SJSA1 (cell line): ENCODE measurements at regions not wholly inside any gene's neighbourhood (a gene's known extent, or its start where the extent isn't known, plus 50 kb on each side); places are given as distances from the start of the nearest gene placed in this dataset.
A peak's percentile ranks its signal among the peaks of the same experiment; 100 is the strongest.

Experiments used
- DNase-seq, 2 experiments: peaks; one replicate each; pipeline ENCODE4 v3.0.0-alpha.2; 2015 to 2020; ENCODE audit warnings: low spot score in 2 of 2, low read depth in 1 of 2
- H3K27ac ChIP-seq: fragments of 250-450 bp; sonication (Bioruptor Pico); 2 replicates; pipeline ENCODE4 v1.5.1; 2020; ENCODE audit warnings: mild to moderate bottlenecking, moderate library complexity
- H3K27me3 ChIP-seq: fragments of 250-450 bp; sonication (Bioruptor Pico); replicated peaks from 2 replicates; pipeline ENCODE4 v1.5.1; 2020; ENCODE audit warnings: mild to moderate bottlenecking, moderate library complexity
- H3K36me3 ChIP-seq: fragments of 250-450 bp; sonication (Bioruptor Pico); 2 replicates; pipeline ENCODE4 v1.5.1; 2020; ENCODE audit warnings: mild to moderate bottlenecking
- H3K4me1 ChIP-seq: fragments of 250-450 bp; sonication (Bioruptor Pico); replicated peaks from 2 replicates; pipeline ENCODE4 v1.6.1; 2021; ENCODE audit warnings: mild to moderate bottlenecking
- H3K4me3 ChIP-seq: fragments of 250-450 bp; sonication (Bioruptor Pico); 2 replicates; pipeline ENCODE4 v1.5.1; 2020; ENCODE audit warnings: mild to moderate bottlenecking
- H3K9me3 ChIP-seq: fragments of 250-450 bp; sonication (Bioruptor Pico); replicated peaks from 2 replicates; pipeline ENCODE4 v1.5.1; 2020; ENCODE audit warnings: mild to moderate bottlenecking

- Histone ChIP-seq H3K27me3 (no peaks in the 10 kb centered on the region; the same call in 1 of the 2 replicates), H3K36me3 (no peaks in the 10 kb centered on the region), H3K4me1 (no peaks in the 10 kb centered on the region), H3K4me3 (no peak overlapping the region), H3K9me3 (no peaks in the 10 kb centered on the region), H3K27ac (no peak overlapping the region)
- DNase-seq = no peak
These were observed 86.8 kb upstream of the GJB5 start for GRCh38 chr1:34668063-34668462.

- Histone ChIP-seq H3K27me3 (no peaks in the 10 kb centered on the region; the same call in 1 of the 2 replicates), H3K4me1 (no peaks in the 10 kb centered on the region), H3K27ac (no peak overlapping the region), H3K4me3 (no peak overlapping the region), H3K36me3 (no peaks in the 10 kb centered on the region), H3K9me3 (no peaks in the 10 kb centered on the region)
- no peak for DNase-seq
These were observed 83.9 kb upstream of the GJB5 start for GRCh38 chr1:34670982-34671381.

- Histone ChIP-seq H3K4me1 (no peaks in the 10 kb centered on the region), H3K27ac (no peak overlapping the region), H3K36me3 (no peaks in the 10 kb centered on the region), H3K27me3 (no peaks in the 10 kb centered on the region; the same call in 1 of the 2 replicates), H3K4me3 (no peak overlapping the region), H3K9me3 (no peaks in the 10 kb centered on the region)
- DNase-seq = no peak
These were observed 83.0 kb upstream of the GJB5 start for GRCh38 chr1:34671887-34672286.

GRCh38 chr1:34681480-34682451 is 73.1 kb upstream of the GJB5 start:
- H3K36me3 ChIP-seq = no peaks in the 10 kb centered on the region
- 0 out of 2 replicates have a peak, but pooled peaks cover 5% of the 10 kb centered on the region for H3K27me3 ChIP-seq
- peak in 1 of 2 experiments; percentile 9 for DNase-seq
- H3K4me3 ChIP-seq = no peak overlapping the region
- no peaks in the 10 kb centered on the region for H3K9me3 ChIP-seq
- no peak overlapping the region for H3K27ac ChIP-seq
- H3K4me1 ChIP-seq = no peaks in the 10 kb centered on the region

GRCh38 chr1:34682452-34683223 is 72.2 kb upstream of the GJB5 start:
- no peak for DNase-seq

GRCh38 chr1:34683616-34684015 is 71.2 kb upstream of the GJB5 start:
- Histone ChIP-seq H3K4me1 (no peaks in the 10 kb centered on the region), H3K27me3 (0 out of 2 replicates have a peak, but pooled peaks cover 2% of the 10 kb centered on the region), H3K9me3 (no peaks in the 10 kb centered on the region), H3K36me3 (no peaks in the 10 kb centered on the region), H3K27ac (no peak overlapping the region), H3K4me3 (no peak overlapping the region)
- DNase-seq = no peak

More at GRCh38 chr1:34682452-34683223, 72.2 kb upstream of the GJB5 start:
- no peak overlapping the region for H3K27ac ChIP-seq
- no peaks in the 10 kb centered on the region for H3K4me1 ChIP-seq
- 0 out of 2 replicates have a peak, but pooled peaks cover 2% of the 10 kb centered on the region for H3K27me3 ChIP-seq
- no peak overlapping the region for H3K4me3 ChIP-seq
- no peaks in the 10 kb centered on the region for H3K9me3 ChIP-seq
- H3K36me3 ChIP-seq = no peaks in the 10 kb centered on the region

- H3K4me3 ChIP-seq = no peak overlapping the region
- H3K4me1 ChIP-seq = no peaks in the 10 kb centered on the region
- H3K36me3 ChIP-seq = no peaks in the 10 kb centered on the region
- H3K9me3 ChIP-seq = no peaks in the 10 kb centered on the region
- H3K27me3 ChIP-seq = 0 out of 2 replicates have a peak, but pooled peaks cover 2% of the 10 kb centered on the region
- H3K27ac ChIP-seq = no peak overlapping the region
- DNase-seq = peak in 1 of 2 experiments; percentile 10
These were observed 70.6 kb upstream of the GJB5 start for GRCh38 chr1:34684266-34684665.

GRCh38 chr1:34685225-34685624 is 69.6 kb upstream of the GJB5 start:
- Histone ChIP-seq H3K4me1 (no peaks in the 10 kb centered on the region), H3K4me3 (no peak overlapping the region), H3K9me3 (no peaks in the 10 kb centered on the region), H3K27ac (no peak overlapping the region), H3K27me3 (0 out of 2 replicates have a peak, but pooled peaks cover 2% of the 10 kb centered on the region), H3K36me3 (no peaks in the 10 kb centered on the region)
- DNase-seq = peak in 1 of 2 experiments; percentile 24

- Histone ChIP-seq H3K4me3 (no peak overlapping the region), H3K9me3 (0 out of 2 replicates have a peak, but pooled peaks cover under 1% of the 10 kb centered on the region), H3K27ac (no peak overlapping the region), H3K36me3 (no peaks in the 10 kb centered on the region), H3K27me3 (0 out of 2 replicates have a peak, but pooled peaks cover 2% of the 10 kb centered on the region), H3K4me1 (no peaks in the 10 kb centered on the region)
- DNase-seq = peak in 1 of 2 experiments; percentile 28
These were observed 68.3 kb upstream of the GJB5 start for GRCh38 chr1:34686531-34686930.

GRCh38 chr1:34688006-34688741 is 66.7 kb upstream of the GJB5 start:
- peak in 1 of 2 experiments; percentile 20 for DNase-seq
- no peak overlapping the region for H3K27ac ChIP-seq
- H3K4me1 ChIP-seq = no peaks in the 10 kb centered on the region
- H3K27me3 ChIP-seq = 0 out of 2 replicates have a peak, but pooled peaks cover 2% of the 10 kb centered on the region
- 0 out of 2 replicates have a peak, but pooled peaks cover 2% of the 10 kb centered on the region for H3K9me3 ChIP-seq
- no peak overlapping the region for H3K4me3 ChIP-seq
- no peaks in the 10 kb centered on the region for H3K36me3 ChIP-seq

- no peaks in the 10 kb centered on the region for H3K27me3 ChIP-seq
- no peaks in the 10 kb centered on the region for H3K36me3 ChIP-seq
- no peak overlapping the region for H3K27ac ChIP-seq
- H3K4me3 ChIP-seq = no peak overlapping the region
- 0 out of 2 replicates have a peak, but pooled peaks cover 2% of the 10 kb centered on the region for H3K9me3 ChIP-seq
- H3K4me1 ChIP-seq = no peaks in the 10 kb centered on the region
- DNase-seq = no peak
These were observed 64.6 kb upstream of the GJB5 start for GRCh38 chr1:34690269-34690668.

- DNase-seq = no peak
- Histone ChIP-seq H3K27me3 (no peaks in the 10 kb centered on the region), H3K4me3 (no peak overlapping the region), H3K36me3 (no peaks in the 10 kb centered on the region), H3K9me3 (0 out of 2 replicates have a peak, but pooled peaks cover 2% of the 10 kb centered on the region), H3K27ac (no peak overlapping the region), H3K4me1 (no peaks in the 10 kb centered on the region)
These were observed 61.8 kb upstream of the GJB5 start for GRCh38 chr1:34693081-34693480.

GRCh38 chr1:34694383-34694782 is 60.5 kb upstream of the GJB5 start:
- Histone ChIP-seq H3K9me3 (0 out of 2 replicates have a peak, but pooled peaks cover 2% of the 10 kb centered on the region), H3K36me3 (no peaks in the 10 kb centered on the region), H3K27ac (no peak overlapping the region), H3K4me1 (no peaks in the 10 kb centered on the region), H3K27me3 (0 out of 2 replicates have a peak, but pooled peaks cover 4% of the 10 kb centered on the region), H3K4me3 (no peak overlapping the region)
- DNase-seq = no peak
